Activated T-cell treated with anti-CD3 and anti-CD28 coated beads, Interleukin-2, amount 50 U/mL, for 24 hours (primary cell): ENCODE measurements at regions not wholly inside any gene's neighbourhood (a gene's known extent, or its start where the extent isn't known, plus 50 kb on each side); places are given as distances from the start of the nearest gene placed in this dataset.

ENCODE experiments used
- DNase-seq: peaks from one replicate; pipeline ENCODE4 v3.0.0-alpha.2; 2020
- H3K27ac Mint-ChIP-seq: 2 replicates; pipeline ENCODE4 v1.8.0; 2020; ENCODE audit warnings: mild to moderate bottlenecking, mixed read lengths
- H3K27me3 Mint-ChIP-seq: 2 replicates; pipeline ENCODE4 v1.8.0; 2020; ENCODE audit warnings: mixed read lengths
- H3K36me3 Mint-ChIP-seq: 2 replicates; pipeline ENCODE4 v1.8.0; 2020; ENCODE audit warnings: low read depth, mixed read lengths
- H3K4me1 Mint-ChIP-seq: 2 replicates; pipeline ENCODE4 v1.8.0; 2020; ENCODE audit warnings: low read depth, mixed read lengths
- H3K4me3 Mint-ChIP-seq: 2 replicates; pipeline ENCODE4 v1.8.0; 2020; ENCODE audit warnings: mild to moderate bottlenecking, moderate library complexity, mixed read lengths
- H3K9me3 Mint-ChIP-seq: 2 replicates; pipeline ENCODE4 v1.8.0; 2020; ENCODE audit warnings: mixed read lengths

GRCh38 chr1:110816945-110817344 lies 56.0 kb upstream of the CD53 start:
- no peak overlapping the region for H3K4me3 Mint-ChIP-seq
- peaks cover 2% of the 10 kb centered on the region for H3K9me3 Mint-ChIP-seq
- no peak for DNase-seq
- no peak overlapping the region for H3K27ac Mint-ChIP-seq
- H3K4me1 Mint-ChIP-seq: no peaks in the 10 kb centered on the region
- H3K27me3 Mint-ChIP-seq: no peaks in the 10 kb centered on the region
- no peaks in the 10 kb centered on the region for H3K36me3 Mint-ChIP-seq

- Mint-ChIP-seq H3K27me3 (no peaks in the 10 kb centered on the region), H3K36me3 (no peaks in the 10 kb centered on the region), H3K27ac (no peak overlapping the region), H3K9me3 (no peaks in the 10 kb centered on the region), H3K4me1 (peaks cover 3% of the 10 kb centered on the region), H3K4me3 (no peak overlapping the region)
- no peak for DNase-seq
Observed at GRCh38 chr1:110811529-110811928, 61.4 kb upstream of the CD53 start.

- Mint-ChIP-seq H3K36me3 (no peaks in the 10 kb centered on the region), H3K4me1 (no peaks in the 10 kb centered on the region), H3K27me3 (no peaks in the 10 kb centered on the region), H3K27ac (no peak overlapping the region), H3K4me3 (no peak overlapping the region), H3K9me3 (peaks cover 10% of the 10 kb centered on the region)
- DNase-seq: no peak
Observed at GRCh38 chr1:110800079-110800478, 72.9 kb upstream of the CD53 start.

GRCh38 chr1:110798691-110799256 lies 74.2 kb upstream of the CD53 start:
- H3K27me3 Mint-ChIP-seq: no peaks in the 10 kb centered on the region
- no peaks in the 10 kb centered on the region for H3K36me3 Mint-ChIP-seq
- H3K27ac Mint-ChIP-seq: no peak overlapping the region
- H3K9me3 Mint-ChIP-seq: peaks cover 10% of the 10 kb centered on the region
- H3K4me3 Mint-ChIP-seq: no peak overlapping the region
- no peaks in the 10 kb centered on the region for H3K4me1 Mint-ChIP-seq
- no peak for DNase-seq

GRCh38 chr1:110788673-110789072 lies 84.3 kb upstream of the CD53 start:
- Mint-ChIP-seq H3K4me3 (no peak overlapping the region), H3K36me3 (peaks cover 2% of the 10 kb centered on the region), H3K4me1 (peaks cover 41% of the 10 kb centered on the region), H3K27me3 (no peaks in the 10 kb centered on the region), H3K9me3 (peaks cover 10% of the 10 kb centered on the region), H3K27ac (no peak overlapping the region)
- DNase-seq: no peak

GRCh38 chr1:110787328-110788071 lies 85.4 kb upstream of the CD53 start:
- Mint-ChIP-seq H3K4me3 (no peak overlapping the region), H3K27me3 (no peaks in the 10 kb centered on the region), H3K9me3 (peaks cover 10% of the 10 kb centered on the region), H3K27ac (peak overlapping the region; percentile 15), H3K4me1 (peaks cover 46% of the 10 kb centered on the region), H3K36me3 (peaks cover 2% of the 10 kb centered on the region)
- DNase-seq: peak; percentile 37

GRCh38 chr1:110786802-110787327 lies 86.1 kb upstream of the CD53 start:
- Mint-ChIP-seq H3K36me3 (peaks cover 2% of the 10 kb centered on the region), H3K9me3 (peaks cover 10% of the 10 kb centered on the region), H3K27me3 (no peaks in the 10 kb centered on the region), H3K4me3 (no peak overlapping the region), H3K27ac (peak overlapping the region; percentile 45), H3K4me1 (peaks cover 46% of the 10 kb centered on the region)
- DNase-seq: no peak

GRCh38 chr1:110785612-110786011 lies 87.3 kb upstream of the CD53 start:
- peaks cover 51% of the 10 kb centered on the region for H3K4me1 Mint-ChIP-seq
- H3K9me3 Mint-ChIP-seq: peaks cover 10% of the 10 kb centered on the region
- H3K27ac Mint-ChIP-seq: no peak overlapping the region
- H3K36me3 Mint-ChIP-seq: peaks cover 2% of the 10 kb centered on the region
- H3K27me3 Mint-ChIP-seq: no peaks in the 10 kb centered on the region
- H3K4me3 Mint-ChIP-seq: no peak overlapping the region
- DNase-seq: no peak

GRCh38 chr1:110785055-110785454 lies 87.9 kb upstream of the CD53 start:
- Mint-ChIP-seq H3K36me3 (peaks cover 2% of the 10 kb centered on the region), H3K9me3 (peaks cover 10% of the 10 kb centered on the region), H3K4me1 (peaks cover 52% of the 10 kb centered on the region), H3K27me3 (no peaks in the 10 kb centered on the region), H3K4me3 (no peak overlapping the region), H3K27ac (peak overlapping the region; percentile 0)
- DNase-seq: no peak

- H3K36me3 Mint-ChIP-seq: no peaks in the 10 kb centered on the region
- DNase-seq: peak; percentile 47
- no peaks in the 10 kb centered on the region for H3K9me3 Mint-ChIP-seq
- H3K4me1 Mint-ChIP-seq: peaks cover 52% of the 10 kb centered on the region
- no peak overlapping the region for H3K4me3 Mint-ChIP-seq
- H3K27me3 Mint-ChIP-seq: no peaks in the 10 kb centered on the region
- H3K27ac Mint-ChIP-seq: no peak overlapping the region
Observed at GRCh38 chr1:110783292-110783918, 89.5 kb upstream of the CD53 start.

GRCh38 chr1:110781525-110781924 lies 91.4 kb upstream of the CD53 start:
- no peaks in the 10 kb centered on the region for H3K9me3 Mint-ChIP-seq
- H3K27ac Mint-ChIP-seq: no peak overlapping the region
- H3K4me1 Mint-ChIP-seq: peaks cover 35% of the 10 kb centered on the region
- H3K4me3 Mint-ChIP-seq: no peak overlapping the region
- no peak for DNase-seq
- H3K27me3 Mint-ChIP-seq: no peaks in the 10 kb centered on the region
- no peaks in the 10 kb centered on the region for H3K36me3 Mint-ChIP-seq

- Mint-ChIP-seq H3K4me1 (peaks cover 29% of the 10 kb centered on the region), H3K27me3 (no peaks in the 10 kb centered on the region), H3K36me3 (no peaks in the 10 kb centered on the region), H3K4me3 (no peak overlapping the region), H3K27ac (peak overlapping the region; percentile 31), H3K9me3 (no peaks in the 10 kb centered on the region)
- peak; percentile 77 for DNase-seq
Observed at GRCh38 chr1:110780600-110781484, 92.1 kb upstream of the CD53 start.

GRCh38 chr1:110779636-110780035 lies 93.3 kb upstream of the CD53 start:
- H3K27me3 Mint-ChIP-seq: no peaks in the 10 kb centered on the region
- H3K4me1 Mint-ChIP-seq: peaks cover 19% of the 10 kb centered on the region
- no peak for DNase-seq
- H3K27ac Mint-ChIP-seq: no peak overlapping the region
- no peaks in the 10 kb centered on the region for H3K36me3 Mint-ChIP-seq
- H3K9me3 Mint-ChIP-seq: no peaks in the 10 kb centered on the region
- no peak overlapping the region for H3K4me3 Mint-ChIP-seq

GRCh38 chr1:110778821-110779220 lies 94.1 kb upstream of the CD53 start:
- peaks cover 14% of the 10 kb centered on the region for H3K4me1 Mint-ChIP-seq
- H3K36me3 Mint-ChIP-seq: no peaks in the 10 kb centered on the region
- H3K4me3 Mint-ChIP-seq: no peak overlapping the region
- no peaks in the 10 kb centered on the region for H3K9me3 Mint-ChIP-seq
- DNase-seq: no peak
- H3K27me3 Mint-ChIP-seq: no peaks in the 10 kb centered on the region
- no peak overlapping the region for H3K27ac Mint-ChIP-seq
